Fibroblast of peridontal ligament (primary cell): ENCODE measurements at regions not wholly inside any gene's neighbourhood (a gene's known extent, or its start where the extent isn't known, plus 50 kb on each side); places are given as distances from the start of the nearest gene placed in this dataset.
A peak's percentile ranks its signal among the peaks of the same experiment; 100 is the strongest.

Source experiments
- DNase-seq: peaks from one replicate; pipeline ENCODE4 v3.0.0-alpha.2; 2010; ENCODE audit errors: extremely low read depth

GRCh38 chr2:234835738-234836137 lies 116.1 kb upstream of the SH3BP4 start:
- no peak for DNase-seq

- DNase-seq: no peak
These were observed 117.4 kb upstream of the SH3BP4 start for GRCh38 chr2:234834228-234834923.

- DNase-seq: no peak
These were observed 121.0 kb upstream of the SH3BP4 start for GRCh38 chr2:234830853-234831252.

GRCh38 chr2:234829074-234829455 lies 122.8 kb upstream of the SH3BP4 start:
- DNase-seq: no peak

GRCh38 chr2:234828382-234829073 lies 123.3 kb upstream of the SH3BP4 start:
- DNase-seq: no peak

GRCh38 chr2:234827096-234827860 lies 124.5 kb upstream of the SH3BP4 start:
- DNase-seq: peak; percentile 57

GRCh38 chr2:234826681-234827080 lies 125.1 kb upstream of the SH3BP4 start:
- DNase-seq: peak; percentile 61

- DNase-seq: no peak
These were observed 126.2 kb upstream of the SH3BP4 start for GRCh38 chr2:234825616-234826015.

GRCh38 chr2:234823877-234824376 lies 127.9 kb upstream of the SH3BP4 start:
- peak; percentile 98 for DNase-seq

GRCh38 chr2:234823196-234823876 lies 128.5 kb upstream of the SH3BP4 start:
- DNase-seq: no peak

GRCh38 chr2:234821946-234822475 lies 129.8 kb upstream of the SH3BP4 start:
- no peak for DNase-seq

GRCh38 chr2:234818937-234819336 lies 132.9 kb upstream of the SH3BP4 start:
- no peak for DNase-seq

GRCh38 chr2:234816491-234816890 lies 135.3 kb upstream of the SH3BP4 start:
- no peak for DNase-seq

- no peak for DNase-seq
These were observed 135.8 kb upstream of the SH3BP4 start for GRCh38 chr2:234816056-234816455.

GRCh38 chr2:234814374-234814773 lies 137.4 kb upstream of the SH3BP4 start:
- no peak for DNase-seq

GRCh38 chr2:234812851-234813250 lies 139.0 kb upstream of the SH3BP4 start:
- peak; percentile 34 for DNase-seq

- no peak for DNase-seq
These were observed 142.9 kb upstream of the SH3BP4 start for GRCh38 chr2:234808907-234809306.

GRCh38 chr2:234806818-234807217 lies 145.0 kb upstream of the SH3BP4 start:
- DNase-seq: no peak

GRCh38 chr2:234805836-234806235 lies 146.0 kb upstream of the SH3BP4 start:
- DNase-seq: no peak

GRCh38 chr2:234804704-234805103 lies 147.1 kb upstream of the SH3BP4 start:
- DNase-seq: no peak

GRCh38 chr2:234802845-234803171 lies 149.0 kb upstream of the SH3BP4 start:
- no peak for DNase-seq
